Muscle of leg (tissue), 3 donors: ENCODE measurements at regions not wholly inside any gene's neighbourhood (a gene's known extent, or its start where the extent isn't known, plus 50 kb on each side); places are given as distances from the start of the nearest gene placed in this dataset.

Experiments
- DNase-seq: peaks from one replicate; pipeline ENCODE4 v3.0.0; 2013
- H3K27ac ChIP-seq: one replicate; pipeline ENCODE4 v1.5.1; 2013; ENCODE audit warnings: mild to moderate bottlenecking, low read length, control low read depth
- H3K27me3 ChIP-seq: one replicate; pipeline ENCODE4 v1.6.1; 2013; ENCODE audit warnings: low read length; ENCODE audit not compliant: control insufficient read depth, insufficient read depth
- H3K36me3 ChIP-seq: one replicate; pipeline ENCODE4 v1.6.1; 2013; ENCODE audit warnings: low read length; ENCODE audit not compliant: control insufficient read depth, insufficient read depth
- H3K4me1 ChIP-seq: one replicate; pipeline ENCODE4 v1.6.1; 2013; ENCODE audit warnings: low read length; ENCODE audit not compliant: control insufficient read depth, insufficient read depth
- H3K4me3 ChIP-seq: one replicate; pipeline ENCODE4 v1.5.1; 2013; ENCODE audit warnings: low read length, control low read depth
- H3K9me3 ChIP-seq: replicated peaks from 2 replicates; pipeline ENCODE4 v1.6.1; 2013; ENCODE audit warnings: low read depth, low read length; ENCODE audit not compliant: control insufficient read depth
- WGBS: methylation state at CpG from one replicate; pipeline ENCODE4 v1.1.5; 2013; ENCODE audit warnings: missing lambda C conversion rate; ENCODE audit not compliant: insufficient coverage; 5-methylcytosine and 5-hydroxymethylcytosine counted together

DNA sequence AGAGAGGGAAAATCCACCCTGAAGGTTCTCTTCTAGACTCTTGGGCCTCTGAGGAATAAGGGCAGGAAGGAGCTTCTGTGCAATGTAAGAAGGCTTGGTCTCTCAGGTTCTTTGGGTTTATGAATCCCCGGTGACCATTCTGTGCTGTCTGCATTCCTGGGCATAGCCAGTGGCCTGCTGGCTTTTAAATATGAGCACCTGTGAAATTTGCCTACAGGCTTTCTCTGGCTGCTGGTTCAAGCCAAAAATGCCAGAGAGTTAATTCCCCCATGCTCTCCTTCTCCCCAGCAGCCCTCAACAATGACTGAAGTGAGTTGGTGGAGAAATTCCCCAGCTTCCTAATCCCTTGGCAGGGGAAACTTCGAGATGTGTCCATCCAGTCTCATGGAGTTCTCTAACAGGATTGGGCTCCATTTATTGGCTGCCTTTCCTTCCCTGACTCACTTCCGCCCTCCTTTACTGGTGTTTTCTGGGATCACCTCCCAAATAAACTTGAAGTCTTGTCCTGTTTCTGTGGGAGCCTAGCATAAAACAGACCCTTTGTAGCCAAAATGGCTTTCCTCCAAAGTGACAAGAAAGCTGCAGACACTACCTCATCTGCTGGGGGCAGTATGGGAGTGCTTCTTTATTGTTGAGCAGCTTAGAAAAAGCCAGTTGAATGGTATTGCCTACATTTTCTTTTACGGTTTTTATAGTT is 179.4 kb upstream of the CASK start:
- no peak for DNase-seq
- WGBS: 85% methylated on average over 2 of the region's 4 CpGs

DNA sequence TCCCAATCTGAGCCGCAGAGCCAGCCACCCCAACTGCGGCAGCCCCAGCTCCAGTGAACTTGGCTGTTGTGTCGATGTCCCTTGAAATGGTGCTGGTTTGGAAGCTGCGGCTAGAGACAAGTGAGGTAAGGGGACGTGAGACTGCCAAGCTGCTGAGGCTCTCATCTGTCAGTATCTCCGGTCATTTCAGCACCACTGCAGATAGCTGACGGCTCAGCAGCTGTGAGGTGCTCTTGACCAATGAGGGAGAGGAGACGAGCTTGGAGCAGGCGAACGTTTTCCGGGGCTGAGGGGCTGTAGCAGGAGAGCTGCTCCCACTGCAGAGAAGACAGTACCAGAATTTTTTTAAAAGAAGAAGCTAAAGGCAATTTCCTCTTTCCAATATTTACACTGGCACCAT is 175.5 kb upstream of the CASK start:
- H3K9me3 ChIP-seq: no peaks in the 10 kb centered on the region
- H3K4me1 ChIP-seq: peaks cover 4% of the 10 kb centered on the region
- peak; percentile 74 for DNase-seq
- no peak overlapping the region for H3K27ac ChIP-seq
- H3K27me3 ChIP-seq: peaks cover 22% of the 10 kb centered on the region
- H3K36me3 ChIP-seq: no peaks in the 10 kb centered on the region
- H3K4me3 ChIP-seq: no peak overlapping the region
- WGBS: 42% methylated on average over 7 of the region's 11 CpGs

More for the DNA sequence above, 179.4 kb upstream of the CASK start:
- Histone ChIP-seq H3K27me3 (peaks cover 19% of the 10 kb centered on the region), H3K4me1 (peaks cover 4% of the 10 kb centered on the region), H3K4me3 (no peak overlapping the region), H3K36me3 (no peaks in the 10 kb centered on the region), H3K9me3 (no peaks in the 10 kb centered on the region), H3K27ac (no peak overlapping the region)

DNA sequence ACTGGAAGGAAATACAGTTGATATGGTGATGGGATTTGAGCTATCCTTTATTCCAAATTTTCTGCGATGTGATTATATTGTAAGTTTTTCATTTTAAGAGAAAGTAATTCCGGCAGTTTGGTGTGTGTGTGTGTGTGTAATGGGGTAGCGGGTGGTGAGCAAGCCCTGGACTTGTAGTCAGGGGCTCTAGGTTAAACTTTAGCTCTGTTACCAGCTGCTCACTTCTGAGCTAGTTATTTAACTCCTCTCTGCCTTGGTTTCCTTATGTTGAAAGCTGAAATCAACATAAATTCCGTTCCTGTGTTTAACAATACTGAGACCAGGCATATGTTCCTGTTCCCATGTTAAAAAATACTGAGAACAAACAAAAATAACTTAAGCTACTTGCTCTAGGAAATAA is 174.1 kb upstream of the CASK start:
- no peak overlapping the region for H3K4me3 ChIP-seq
- H3K27me3 ChIP-seq: peaks cover 21% of the 10 kb centered on the region
- H3K36me3 ChIP-seq: no peaks in the 10 kb centered on the region
- no peaks in the 10 kb centered on the region for H3K9me3 ChIP-seq
- DNase-seq: no peak
- no peak overlapping the region for H3K27ac ChIP-seq
- peaks cover 4% of the 10 kb centered on the region for H3K4me1 ChIP-seq
- 80% methylated on average over 1 of the region's 4 CpGs for WGBS

DNA sequence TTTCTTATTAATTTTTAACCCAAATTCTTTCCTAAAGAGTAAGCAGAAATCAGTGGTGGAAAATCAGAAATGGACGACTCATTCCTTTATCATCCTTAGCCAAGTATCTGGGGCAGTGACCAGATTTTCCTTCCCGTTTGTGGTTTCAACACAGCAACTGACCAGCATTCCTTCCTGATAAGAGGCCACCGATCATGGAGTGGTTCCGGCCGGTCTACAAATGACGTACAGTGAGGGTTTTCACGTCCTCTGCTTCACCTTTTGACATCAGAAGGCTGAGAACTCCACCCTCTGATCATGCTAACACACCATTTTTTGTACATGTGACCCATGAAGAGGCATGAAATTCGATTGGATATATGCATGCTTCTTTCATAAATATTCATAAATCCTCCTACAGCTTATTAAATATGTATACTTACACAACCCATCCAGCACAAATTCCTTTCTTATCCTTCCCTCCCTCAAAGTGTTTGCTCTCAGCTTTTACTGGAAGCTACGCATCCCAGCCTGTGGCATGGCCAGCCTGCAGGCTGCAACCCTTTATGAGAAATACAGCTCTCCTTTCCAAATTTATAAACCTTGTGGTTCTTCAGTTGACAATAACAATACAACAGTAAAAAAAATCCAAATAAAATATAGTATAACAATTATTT is 173.0 kb upstream of the CASK start:
- Histone ChIP-seq H3K9me3 (no peaks in the 10 kb centered on the region), H3K27me3 (peaks cover 20% of the 10 kb centered on the region), H3K4me3 (no peak overlapping the region), H3K36me3 (no peaks in the 10 kb centered on the region), H3K4me1 (peaks cover 4% of the 10 kb centered on the region), H3K27ac (no peak overlapping the region)
- 80% methylated on average over 7 of the region's 9 CpGs for WGBS
- DNase-seq: no peak

DNA sequence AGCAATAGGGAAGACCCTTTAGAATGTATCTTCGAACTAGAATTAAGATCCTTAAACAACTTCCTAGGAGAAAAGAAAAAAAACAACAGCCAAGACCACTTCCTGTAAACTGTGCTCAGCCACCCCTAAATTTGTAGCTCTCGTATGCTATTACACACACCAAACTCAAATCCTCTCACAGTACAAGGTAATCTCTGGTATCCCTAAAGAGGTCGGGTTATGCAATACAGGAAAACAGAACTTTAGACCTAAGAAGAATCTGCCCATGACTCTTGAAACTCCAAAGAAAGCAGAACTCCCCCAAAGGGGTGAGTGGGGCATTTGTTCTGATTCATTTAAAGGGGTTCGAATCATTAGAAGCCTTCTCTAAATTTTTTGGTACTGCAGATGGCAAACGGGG is 170.9 kb upstream of the CASK start:
- Histone ChIP-seq H3K4me1 (peaks cover 4% of the 10 kb centered on the region), H3K9me3 (no peaks in the 10 kb centered on the region), H3K27me3 (peaks cover 14% of the 10 kb centered on the region), H3K27ac (peak overlapping the region; percentile 59), H3K4me3 (no peak overlapping the region), H3K36me3 (no peaks in the 10 kb centered on the region)
- WGBS: no CpG with 5 or more reads among the region's 5 CpGs
- DNase-seq: peak; percentile 62

DNA sequence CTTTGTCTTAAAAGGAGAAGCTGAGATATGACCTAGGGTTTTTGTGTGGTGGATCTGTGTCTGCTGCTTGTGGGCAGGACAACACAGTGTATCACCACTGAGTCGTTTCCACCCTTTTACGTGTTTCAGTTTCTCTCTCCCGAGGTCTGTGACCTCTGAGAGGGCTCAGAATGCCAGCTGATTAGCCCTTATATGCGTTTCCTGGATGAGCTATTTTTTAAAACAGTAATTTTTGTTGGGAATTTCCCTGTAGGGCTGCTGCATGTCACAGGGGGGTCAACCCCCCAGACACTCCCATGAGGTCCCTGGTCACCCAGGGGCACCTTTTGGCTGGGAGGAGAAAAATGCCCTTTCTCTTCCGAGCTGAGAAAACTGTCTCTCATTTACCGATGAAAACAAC is 170.4 kb upstream of the CASK start:
- Histone ChIP-seq H3K4me3 (no peak overlapping the region), H3K9me3 (no peaks in the 10 kb centered on the region), H3K27ac (peak overlapping the region; percentile 54), H3K4me1 (peaks cover 2% of the 10 kb centered on the region), H3K36me3 (no peaks in the 10 kb centered on the region), H3K27me3 (peaks cover 12% of the 10 kb centered on the region)
- DNase-seq: no peak
- 50% methylated on average over 3 of the region's 6 CpGs for WGBS

DNA sequence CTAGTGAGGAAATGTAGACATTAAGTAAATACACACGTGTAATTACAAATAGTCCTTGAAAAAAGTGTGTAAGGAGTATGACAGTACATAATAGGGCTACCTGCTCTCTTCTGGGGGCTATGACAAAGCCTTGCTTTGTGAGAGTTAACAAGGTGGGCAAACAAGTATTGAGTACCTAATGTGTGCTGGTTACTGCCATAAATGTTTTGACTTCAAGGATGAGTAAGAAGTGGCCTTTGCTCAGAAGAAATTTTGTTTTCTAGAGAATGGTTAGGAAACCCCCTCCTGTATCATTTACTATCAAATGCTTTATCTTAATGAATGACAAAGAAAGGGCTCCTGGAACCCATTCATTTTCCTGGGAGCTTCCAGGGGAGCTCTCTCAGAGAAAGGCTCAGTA is 167.0 kb upstream of the CASK start:
- no peak for DNase-seq
- Histone ChIP-seq H3K4me3 (no peak overlapping the region), H3K36me3 (no peaks in the 10 kb centered on the region), H3K27me3 (peaks cover 12% of the 10 kb centered on the region), H3K4me1 (no peaks in the 10 kb centered on the region), H3K27ac (no peak overlapping the region), H3K9me3 (no peaks in the 10 kb centered on the region)
- 100% methylated on average over 1 of the region's 1 CpG for WGBS

DNA sequence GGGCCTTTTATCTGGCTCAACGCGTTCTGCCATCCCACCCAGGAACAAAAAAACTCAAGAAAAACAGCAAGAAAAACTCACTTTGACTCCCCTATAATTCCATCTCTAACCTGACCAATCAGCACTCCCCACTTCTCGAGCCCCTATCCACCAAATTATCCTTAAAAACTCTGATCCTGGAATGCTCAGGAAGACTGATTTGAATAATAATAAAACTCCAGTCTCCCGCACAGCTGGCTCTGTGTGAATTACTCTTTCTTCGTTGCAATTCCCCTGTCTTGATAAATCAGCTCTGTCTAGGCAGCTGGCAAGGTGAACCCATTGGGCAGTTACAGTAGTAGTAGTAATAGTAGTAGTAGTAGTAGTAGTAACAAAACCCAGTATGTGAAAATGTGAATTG is 165.7 kb upstream of the CASK start:
- DNase-seq: no peak
- Histone ChIP-seq H3K9me3 (no peaks in the 10 kb centered on the region), H3K4me3 (no peak overlapping the region), H3K27ac (no peak overlapping the region), H3K27me3 (peaks cover 9% of the 10 kb centered on the region), H3K36me3 (no peaks in the 10 kb centered on the region), H3K4me1 (no peaks in the 10 kb centered on the region)
- WGBS: 50% methylated on average over 4 of the region's 5 CpGs

DNA sequence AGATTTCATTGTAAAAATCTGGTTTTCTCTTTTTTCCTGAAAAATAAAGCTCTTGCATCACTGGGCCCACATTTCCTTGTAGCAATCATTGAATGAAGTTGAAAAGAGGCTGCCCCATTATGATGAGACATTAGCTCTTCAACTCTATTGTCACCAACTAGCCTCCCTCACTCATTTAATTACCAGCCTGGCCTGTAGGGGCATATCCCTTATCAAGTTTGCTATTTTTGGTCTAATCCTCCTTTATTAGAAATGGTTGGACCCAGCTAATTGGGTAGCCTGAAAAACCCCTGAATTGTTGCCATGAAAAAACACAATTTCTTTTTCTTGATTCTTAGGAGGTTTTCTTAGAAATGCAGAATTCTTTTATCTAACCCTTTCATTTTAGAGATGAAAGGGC is 164.6 kb upstream of the CASK start:
- peaks cover 6% of the 10 kb centered on the region for H3K27me3 ChIP-seq
- no peaks in the 10 kb centered on the region for H3K36me3 ChIP-seq
- no peak for DNase-seq
- no peak overlapping the region for H3K4me3 ChIP-seq
- no peaks in the 10 kb centered on the region for H3K9me3 ChIP-seq
- H3K4me1 ChIP-seq: no peaks in the 10 kb centered on the region
- H3K27ac ChIP-seq: no peak overlapping the region

DNA sequence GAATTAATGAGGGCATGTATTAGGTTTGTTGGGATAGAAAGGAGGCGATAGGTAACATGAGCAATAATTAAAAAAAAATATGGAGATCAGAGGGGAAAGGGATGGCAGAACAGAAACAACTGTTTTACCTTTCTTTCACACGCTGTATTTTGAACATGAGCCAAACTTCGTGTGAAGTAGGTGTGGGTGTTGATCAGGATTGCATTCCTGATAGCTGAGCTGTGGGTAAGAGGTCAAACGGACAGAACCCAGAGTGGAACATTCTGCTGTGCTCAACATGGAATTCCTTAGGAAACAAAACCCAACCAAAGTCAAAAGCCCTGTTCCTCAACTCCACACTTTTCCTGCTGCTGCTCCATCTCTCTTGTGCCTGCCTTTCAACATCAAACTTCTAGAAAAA is 162.5 kb upstream of the CASK start:
- no peak for DNase-seq
- Histone ChIP-seq H3K36me3 (no peaks in the 10 kb centered on the region), H3K27ac (no peak overlapping the region), H3K27me3 (peaks cover 6% of the 10 kb centered on the region), H3K9me3 (no peaks in the 10 kb centered on the region), H3K4me3 (no peak overlapping the region), H3K4me1 (no peaks in the 10 kb centered on the region)
- WGBS: no CpG with 5 or more reads among the region's 4 CpGs
